HG03060 (cell line): ENCODE measurements at regions not wholly inside any gene's neighbourhood (a gene's known extent, or its start where the extent isn't known, plus 50 kb on each side); places are given as distances from the start of the nearest gene placed in this dataset.
"Not testable (repeated sequence)": the region's sequence is repeated elsewhere in the genome, so short reads cannot be mapped to it uniquely, and the experiment has no call there.

Experiments
- ATAC-seq: cut with Tn5 transposase; IDR thresholded peaks from one replicate; pipeline ENCODE4 v1.9.1; 2021; ENCODE audit warnings: low read depth, moderate number of reproducible peaks; ENCODE audit not compliant: unreplicated experiment

GRCh38 chr4:13921805-13922204 is 294.3 kb upstream of the BOD1L1 start:
- no peak for ATAC-seq

DNA sequence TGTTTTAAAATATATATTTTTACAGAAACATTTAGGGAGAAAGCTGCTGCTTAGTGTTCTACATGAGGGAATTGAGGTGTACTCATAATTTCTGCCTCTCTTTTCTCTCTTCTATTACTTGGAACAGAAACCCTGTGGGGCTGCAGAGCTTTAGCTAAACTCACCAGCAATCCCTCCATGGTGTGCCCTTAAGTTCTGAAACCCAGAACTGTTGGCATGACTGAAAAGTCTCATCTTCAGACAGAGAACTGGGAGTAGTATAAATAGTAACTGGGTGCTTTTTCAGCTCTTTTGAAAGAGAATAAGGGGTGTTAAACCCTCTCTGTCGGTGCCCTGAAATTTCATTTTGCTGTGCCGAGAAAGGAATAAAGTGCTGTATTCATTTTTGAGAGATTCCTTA is 294.9 kb upstream of the BOD1L1 start:
- ATAC-seq, result no peak

DNA sequence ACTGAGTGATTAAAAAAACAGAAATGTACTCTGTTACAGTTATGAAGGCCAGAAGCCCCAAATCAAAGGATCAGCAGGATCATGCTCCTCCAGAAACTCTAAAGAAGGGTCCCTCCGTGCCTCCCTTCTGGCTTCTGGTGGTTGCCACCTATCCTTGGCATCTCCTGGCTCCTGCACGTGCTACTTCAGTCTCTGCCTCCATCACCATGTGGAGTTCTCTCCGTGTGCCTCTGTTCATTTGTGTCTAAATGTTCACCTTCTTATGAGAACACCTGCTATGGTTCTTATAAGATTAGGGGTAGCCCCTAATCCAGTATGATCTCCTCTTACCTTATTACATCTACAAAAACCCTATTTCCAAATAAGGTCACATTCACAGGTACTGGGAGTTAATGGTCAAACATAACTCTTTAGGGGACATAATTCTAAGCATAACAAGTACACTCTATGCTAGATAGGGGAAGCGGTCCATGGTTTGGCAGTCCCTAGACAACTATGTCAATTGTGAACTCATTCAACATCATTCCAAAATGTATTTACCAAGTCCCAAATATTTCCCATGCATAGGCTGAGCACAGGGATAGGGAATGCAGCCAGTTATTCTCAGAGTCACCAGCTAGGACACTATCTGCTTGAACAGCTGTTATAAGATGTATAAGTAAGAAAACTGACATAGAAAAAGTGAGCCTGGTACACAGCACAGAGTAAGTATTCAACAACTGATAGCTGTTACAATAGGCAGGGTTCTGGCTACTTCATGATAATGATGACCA is 295.5 kb upstream of the BOD1L1 start:
- no peak for ATAC-seq

GRCh38 chr4:13924900-13925299 is 297.4 kb upstream of the BOD1L1 start:
- not testable (repeated sequence) for ATAC-seq

GRCh38 chr4:13928214-13928613 is 300.7 kb upstream of the BOD1L1 start:
- no peak for ATAC-seq

GRCh38 chr4:13930155-13930554 is 302.6 kb upstream of the BOD1L1 start:
- no peak for ATAC-seq

DNA sequence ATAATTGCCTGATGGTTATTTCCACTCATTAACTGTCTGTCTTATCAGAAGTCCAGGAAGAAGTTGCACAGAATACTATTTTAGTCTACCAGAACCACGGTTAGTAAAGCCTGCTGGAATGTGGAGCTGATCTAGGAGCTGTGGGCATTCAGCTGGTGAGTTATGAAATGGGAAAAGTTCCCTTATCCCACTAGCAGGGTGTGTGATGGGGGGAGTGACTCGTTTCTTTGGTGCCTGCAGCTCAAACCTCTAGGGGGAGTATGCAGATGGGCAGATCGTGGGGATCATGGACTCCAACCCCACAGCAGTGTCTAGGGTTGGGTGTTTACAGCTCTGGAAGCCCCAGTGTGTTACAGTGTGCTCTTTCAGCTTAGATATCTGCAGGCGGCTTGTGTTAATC is 305.7 kb upstream of the BOD1L1 start:
- ATAC-seq, result no peak

DNA sequence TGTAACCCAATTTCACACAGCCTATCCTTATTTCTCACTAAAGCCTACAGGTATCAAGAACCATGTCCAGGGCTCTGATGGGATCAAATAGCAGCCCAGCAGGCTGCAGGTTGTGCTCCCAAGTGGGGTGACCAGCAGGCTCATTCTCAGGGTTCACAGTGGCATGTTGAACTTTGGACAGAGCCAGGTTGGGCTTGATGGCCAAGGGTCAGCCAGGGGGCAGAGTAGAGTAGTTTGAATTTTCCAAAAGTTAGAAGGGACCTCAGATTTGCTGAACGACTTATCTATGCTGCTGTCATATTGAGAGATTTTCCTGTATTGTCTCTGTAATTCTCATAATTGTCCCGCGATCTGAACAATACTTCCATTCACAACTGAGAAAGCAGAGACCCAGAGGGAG is 310.8 kb upstream of the BOD1L1 start:
- no peak for ATAC-seq

DNA sequence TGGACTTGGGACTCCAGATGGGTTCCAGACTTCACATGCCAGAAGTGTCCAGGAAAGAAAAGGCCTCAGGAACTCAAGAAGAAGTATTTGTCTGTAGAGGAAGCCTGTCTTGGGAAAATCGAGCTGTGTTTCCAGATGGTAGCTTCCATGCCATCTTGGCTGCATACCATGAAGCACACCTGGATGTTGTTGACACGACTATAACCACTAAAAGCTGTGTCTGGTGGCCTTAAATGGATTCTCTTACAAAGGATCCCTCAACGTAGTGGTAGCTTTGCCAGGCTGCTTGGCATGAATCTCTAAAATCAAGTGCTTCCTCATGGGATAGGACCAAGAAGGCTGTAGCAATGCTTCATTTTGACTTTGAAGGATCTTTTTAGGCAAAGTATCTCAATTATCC is 313.4 kb upstream of the BOD1L1 start:
- ATAC-seq, result no peak

- ATAC-seq, result no peak
Observed at GRCh38 chr4:13942977-13943376, 315.5 kb upstream of the BOD1L1 start.

DNA sequence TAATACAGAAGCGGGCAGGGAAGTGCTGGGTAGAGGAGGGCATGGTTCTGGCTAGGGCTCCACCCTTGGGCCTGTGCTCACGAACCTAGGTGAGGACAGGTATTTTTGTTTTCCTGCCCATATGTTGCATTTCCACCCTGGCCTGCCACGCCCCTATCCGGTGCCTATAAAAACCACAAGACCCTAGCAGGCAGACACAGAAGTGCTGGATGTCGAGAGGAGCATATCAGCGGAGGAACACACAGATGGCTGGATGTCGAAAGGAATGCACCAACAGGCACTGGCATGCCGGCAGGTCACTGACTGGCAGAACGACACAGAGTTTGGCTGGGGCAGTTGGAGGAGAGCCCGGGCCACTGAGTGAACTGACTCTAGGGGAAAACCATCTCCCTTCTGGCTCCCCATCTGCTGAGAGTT is 316.6 kb upstream of the BOD1L1 start:
- ATAC-seq, result no peak

DNA sequence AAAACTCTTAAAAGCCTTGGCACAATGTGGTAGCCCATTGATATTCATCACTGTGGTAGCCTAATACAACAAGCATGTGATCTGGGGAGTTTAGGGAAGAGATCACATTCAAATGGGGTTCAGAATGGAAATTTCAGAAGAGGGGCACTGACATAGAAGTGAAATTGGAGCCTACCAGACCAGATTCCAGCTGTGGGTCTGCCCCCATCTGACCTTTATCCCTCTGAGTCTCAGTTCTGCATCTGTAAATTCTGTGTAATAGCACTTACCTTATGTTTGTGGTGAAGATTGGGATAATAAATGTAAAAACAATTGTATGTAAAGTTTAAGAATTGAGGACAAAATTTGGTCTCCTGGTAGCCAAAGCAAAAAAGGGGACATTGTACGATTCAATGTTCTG is 320.4 kb upstream of the BOD1L1 start:
- ATAC-seq, result no peak

- ATAC-seq, result no peak
Observed at GRCh38 chr4:13950491-13950890, 323.0 kb upstream of the BOD1L1 start.

DNA sequence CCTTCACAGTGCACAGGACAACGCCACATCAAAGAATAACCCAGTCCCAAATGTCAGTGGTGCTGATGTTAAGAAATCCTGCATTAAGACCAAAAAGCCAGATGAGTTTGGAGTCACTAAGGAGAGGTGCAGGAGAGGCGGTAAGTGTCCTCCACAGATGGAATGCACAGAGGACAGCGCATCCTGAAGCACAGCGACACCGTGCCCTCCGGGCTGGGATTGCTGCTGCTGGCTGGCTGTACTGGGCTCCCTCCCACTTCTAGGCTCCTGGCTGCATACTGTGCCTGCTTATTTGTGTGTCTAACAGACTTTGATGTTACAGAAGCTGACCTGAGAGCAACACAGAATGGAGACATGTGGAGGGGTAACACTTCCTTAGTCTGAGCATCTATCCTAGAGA is 325.6 kb upstream of the BOD1L1 start:
- ATAC-seq, result no peak

- no peak for ATAC-seq
Observed at GRCh38 chr4:13955551-13955950, 328.0 kb upstream of the BOD1L1 start.

DNA sequence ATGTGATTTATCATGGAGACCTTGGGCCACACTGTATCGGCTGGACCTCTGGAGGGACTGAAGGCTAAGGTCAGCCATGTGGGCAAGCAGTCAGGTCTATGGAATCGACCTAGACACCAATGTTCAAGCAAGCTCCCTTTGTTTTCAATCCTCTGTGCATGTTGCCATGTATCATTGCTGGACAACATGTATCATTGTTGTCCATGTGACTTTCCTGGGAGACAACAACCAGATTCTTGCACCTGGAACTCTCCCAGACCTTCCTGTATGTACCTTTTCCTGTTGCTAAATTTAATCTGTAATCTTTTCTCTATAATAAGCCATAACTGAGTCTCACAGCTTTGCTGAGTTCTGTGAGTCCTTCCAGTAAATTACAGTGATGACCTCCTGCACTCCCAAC is 329.4 kb upstream of the BOD1L1 start:
- ATAC-seq, result no peak

GRCh38 chr4:13957871-13958270 is 330.3 kb upstream of the BOD1L1 start:
- no peak for ATAC-seq

DNA sequence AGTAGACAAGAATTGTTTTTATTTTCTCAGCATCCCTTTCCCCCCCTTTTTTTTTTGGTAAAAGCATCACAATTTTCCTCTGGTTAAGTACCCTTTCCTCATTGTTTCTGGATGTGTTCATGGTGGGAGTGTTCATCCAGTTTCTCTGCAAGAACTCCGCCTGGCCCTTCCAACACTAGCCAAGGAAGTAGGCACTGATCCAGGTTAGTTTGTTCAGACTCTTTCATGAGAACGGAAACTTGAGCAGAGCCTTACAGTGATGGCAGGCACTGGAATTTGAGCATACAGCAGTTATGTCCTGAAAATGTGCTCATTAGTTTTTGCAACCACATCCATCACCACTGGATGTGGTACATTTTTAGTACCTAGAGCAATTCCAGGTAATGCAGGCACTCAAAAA is 336.1 kb upstream of the BOD1L1 start:
- ATAC-seq, result no peak

GRCh38 chr4:13966231-13967195 is 339.0 kb upstream of the BOD1L1 start:
- no peak for ATAC-seq

GRCh38 chr4:13968723-13969122 is 341.2 kb upstream of the BOD1L1 start:
- ATAC-seq, result no peak

- no peak for ATAC-seq
Observed at GRCh38 chr4:13970349-13970748, 342.8 kb upstream of the BOD1L1 start.

DNA sequence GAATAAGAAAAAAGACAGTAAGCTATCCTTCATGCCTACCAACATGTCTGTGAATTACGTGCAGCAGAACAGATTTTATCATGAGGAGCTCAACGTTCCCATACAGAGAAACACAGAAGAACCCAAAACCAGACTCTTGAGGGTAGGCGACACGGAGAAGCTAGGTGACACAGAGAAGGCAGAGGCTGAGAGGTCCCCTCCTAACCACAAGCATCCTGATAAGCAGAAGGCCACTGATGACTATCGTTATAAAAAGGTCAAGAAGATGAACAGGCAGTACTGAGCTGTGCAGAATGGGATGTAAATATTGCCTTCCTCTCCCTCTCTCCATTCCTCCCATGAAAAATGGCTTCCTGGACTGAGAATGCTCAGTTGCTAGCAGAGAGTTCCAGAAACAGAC is 350.2 kb upstream of the BOD1L1 start:
- no peak for ATAC-seq
